ENCODE measurements at regions not wholly inside any gene's neighbourhood (a gene's known extent, or its start where the extent isn't known, plus 50 kb on each side); places are given as distances from the start of the nearest gene placed in this dataset.

- TF ChIP-seq, protein P1, sequence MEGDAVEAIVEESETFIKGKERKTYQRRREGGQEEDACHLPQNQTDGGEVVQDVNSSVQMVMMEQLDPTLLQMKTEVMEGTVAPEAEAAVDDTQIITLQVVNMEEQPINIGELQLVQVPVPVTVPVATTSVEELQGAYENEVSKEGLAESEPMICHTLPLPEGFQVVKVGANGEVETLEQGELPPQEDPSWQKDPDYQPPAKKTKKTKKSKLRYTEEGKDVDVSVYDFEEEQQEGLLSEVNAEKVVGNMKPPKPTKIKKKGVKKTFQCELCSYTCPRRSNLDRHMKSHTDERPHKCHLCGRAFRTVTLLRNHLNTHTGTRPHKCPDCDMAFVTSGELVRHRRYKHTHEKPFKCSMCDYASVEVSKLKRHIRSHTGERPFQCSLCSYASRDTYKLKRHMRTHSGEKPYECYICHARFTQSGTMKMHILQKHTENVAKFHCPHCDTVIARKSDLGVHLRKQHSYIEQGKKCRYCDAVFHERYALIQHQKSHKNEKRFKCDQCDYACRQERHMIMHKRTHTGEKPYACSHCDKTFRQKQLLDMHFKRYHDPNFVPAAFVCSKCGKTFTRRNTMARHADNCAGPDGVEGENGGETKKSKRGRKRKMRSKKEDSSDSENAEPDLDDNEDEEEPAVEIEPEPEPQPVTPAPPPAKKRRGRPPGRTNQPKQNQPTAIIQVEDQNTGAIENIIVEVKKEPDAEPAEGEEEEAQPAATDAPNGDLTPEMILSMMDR (IDR thresholded peaks at IDR 0.05; ENCODE audit: low read length): no peak
- TF ChIP-seq EZH2 (optimal IDR thresholded peaks at IDR 0.05; ENCODE audit: low read depth, low read length): no peak
- no peak for TF ChIP-seq EZH2phosphoT487 (IDR thresholded peaks at IDR 0.05; ENCODE audit: low read length)
Measured at GRCh38 chr7:54336800-54337199, 205.4 kb upstream of the VSTM2A start.

Measured in MM.1S (cell line).